ENCODE measurements at regions not wholly inside any gene's neighbourhood (a gene's known extent, or its start where the extent isn't known, plus 50 kb on each side); places are given as distances from the start of the nearest gene placed in this dataset.

- no peak for DNase-seq
- Histone ChIP-seq H3K27me3 (ENCODE audit: insufficient read depth, low read depth) (no peaks in the 10 kb centered on the region), H3K9me2 (ENCODE audit: insufficient read depth) (no peaks in the 10 kb centered on the region), H3K4me2 (no peak overlapping the region), H3K27ac (no peak overlapping the region), H3K36me3 (ENCODE audit: low read depth) (no peaks in the 10 kb centered on the region), H3K4me3 (no peak overlapping the region), H3F3A (ENCODE audit: insufficient read depth, low read depth) (no peaks in the 10 kb centered on the region), H2AFZ (no peak overlapping the region), H3K4me1 (replicated peaks; ENCODE audit: insufficient read depth) (no peaks in the 10 kb centered on the region), H3K9me3 (ENCODE audit: insufficient read depth, low read depth) (no peaks in the 10 kb centered on the region), H3K79me2 (ENCODE audit: low read depth) (no peaks in the 10 kb centered on the region), H4K20me1 (ENCODE audit: insufficient read depth) (no peaks in the 10 kb centered on the region)
- CTCF ChIA-PET: no interaction called here
- intact Hi-C loops (cut with micrococcal nuclease; ENCODE audit: unreplicated experiment): loop anchor here (10.0 kb wide), 4 partner anchors 225 to 1355 kb away; no protein-coding TSS in a partner anchor
- POLR2A ChIA-PET (ENCODE audit: unreplicated experiment): no interaction called here
- BruUV-seq (replicated peaks): no TSS peak
- TF ChIP-seq CTCF (conservative IDR thresholded peaks at IDR 0.05) (no peak), EZH2 (IDR thresholded peaks at IDR 0.05; ENCODE audit: low read depth) (no peak)
Measured at GRCh38 chr15:35690089-35690488, 144.1 kb upstream of the DPH6 start.

- H3K36me3 ChIP-seq (ENCODE audit: low read depth): no peaks in the 10 kb centered on the region
- no peak overlapping the region for H2AFZ ChIP-seq
- no TSS peak for BruUV-seq (replicated peaks)
- H3F3A ChIP-seq (ENCODE audit: insufficient read depth, low read depth): no peaks in the 10 kb centered on the region
- CTCF ChIA-PET: no interaction called here
- H4K20me1 ChIP-seq (ENCODE audit: insufficient read depth): no peaks in the 10 kb centered on the region
- intact Hi-C loops (cut with micrococcal nuclease; ENCODE audit: unreplicated experiment): loop anchor here (10.0 kb wide), 4 partner anchors 224 to 1354 kb away; no protein-coding TSS in a partner anchor
- H3K4me3 ChIP-seq: no peak overlapping the region
- no peaks in the 10 kb centered on the region for H3K9me2 ChIP-seq (ENCODE audit: insufficient read depth)
- no peak for TF ChIP-seq CTCF (conservative IDR thresholded peaks at IDR 0.05)
- TF ChIP-seq EZH2 (IDR thresholded peaks at IDR 0.05; ENCODE audit: low read depth): no peak
- H3K4me2 ChIP-seq: no peak overlapping the region
- H3K4me1 ChIP-seq (replicated peaks; ENCODE audit: insufficient read depth): no peaks in the 10 kb centered on the region
- no peak overlapping the region for H3K27ac ChIP-seq
- no peaks in the 10 kb centered on the region for H3K79me2 ChIP-seq (ENCODE audit: low read depth)
- POLR2A ChIA-PET (ENCODE audit: unreplicated experiment): no interaction called here
- H3K9me3 ChIP-seq (ENCODE audit: insufficient read depth, low read depth): no peaks in the 10 kb centered on the region
- DNase-seq: no peak
- H3K27me3 ChIP-seq (ENCODE audit: insufficient read depth, low read depth): no peaks in the 10 kb centered on the region
Measured at GRCh38 chr15:35690698-35691116, 144.7 kb upstream of the DPH6 start.

GRCh38 chr15:35691173-35691761, 145.3 kb upstream of the DPH6 start:
- H3K4me2 ChIP-seq: no peak overlapping the region
- intact Hi-C loops (cut with micrococcal nuclease; ENCODE audit: unreplicated experiment): loop anchor here (10.0 kb wide), 4 partner anchors 224 to 1354 kb away; no protein-coding TSS in a partner anchor

More at GRCh38 chr15:35691173-35691761, 145.3 kb upstream of the DPH6 start:
- TF ChIP-seq CTCF (conservative IDR thresholded peaks at IDR 0.05): no peak
- no TSS peak for BruUV-seq (replicated peaks)
- H3K4me3 ChIP-seq: no peak overlapping the region
- no peaks in the 10 kb centered on the region for H3F3A ChIP-seq (ENCODE audit: insufficient read depth, low read depth)
- no peak overlapping the region for H2AFZ ChIP-seq
- DNase-seq: no peak
- H3K36me3 ChIP-seq (ENCODE audit: low read depth): no peaks in the 10 kb centered on the region
- H3K27me3 ChIP-seq (ENCODE audit: insufficient read depth, low read depth): no peaks in the 10 kb centered on the region
- H3K79me2 ChIP-seq (ENCODE audit: low read depth): no peaks in the 10 kb centered on the region
- no peak overlapping the region for H3K27ac ChIP-seq
- POLR2A ChIA-PET (ENCODE audit: unreplicated experiment): no interaction called here
- no peaks in the 10 kb centered on the region for H4K20me1 ChIP-seq (ENCODE audit: insufficient read depth)
- H3K9me3 ChIP-seq (ENCODE audit: insufficient read depth, low read depth): no peaks in the 10 kb centered on the region
- CTCF ChIA-PET: no interaction called here
- no peaks in the 10 kb centered on the region for H3K9me2 ChIP-seq (ENCODE audit: insufficient read depth)
- H3K4me1 ChIP-seq (replicated peaks; ENCODE audit: insufficient read depth): no peaks in the 10 kb centered on the region

Data from PC-9 (cell line).